ENCODE measurements at regions not wholly inside any gene's neighbourhood (a gene's known extent, or its start where the extent isn't known, plus 50 kb on each side); places are given as distances from the start of the nearest gene placed in this dataset.

GRCh38 chr9:30997291-30997690, 1387.2 kb upstream of the ACO1 start:
- ATAC-seq (replicated peaks in 1 of 4) (no peak), DNase-seq (no peak)
- H3K27me3 Mint-ChIP-seq = no peaks in the 10 kb centered on the region
- Histone ChIP-seq H3K9me3 (no peaks in the 10 kb centered on the region), H3K36me3 (ENCODE audit: control insufficient read depth in 2 of 2, extremely low read depth in 1 of 2, insufficient read depth in 1 of 2, low read length in 1 of 2) (no peaks in the 10 kb centered on the region), H3K27me3 (replicated peaks in 1 of 2; ENCODE audit: control insufficient read depth in 2 of 2, extremely low read depth in 1 of 2, insufficient read depth in 2 of 2, low read length in 1 of 2) (no peaks in the 10 kb centered on the region), H3K27ac (ENCODE audit: low read length) (no peak overlapping the region), H3K4me1 (ENCODE audit: control insufficient read depth in 1 of 2, extremely low read depth in 1 of 2, insufficient read depth in 2 of 2, low read length in 2 of 2) (no peaks in the 10 kb centered on the region), H3K4me3 (ENCODE audit: control insufficient read depth in 1 of 2, extremely low read depth in 1 of 2, low read length in 1 of 2) (no peak overlapping the region)
- WGBS (ENCODE audit: insufficient coverage) = no CpG with 5 or more reads among the region's 2 CpGs
- H3K9me3 Mint-ChIP-seq = peaks cover 0 to 4% (median 0%) of the 10 kb centered on the region in 3 donors
- no peak overlapping the region for H3K4me3 Mint-ChIP-seq
- POLR2A ChIA-PET = no interaction called here
- no peak overlapping the region for H3K27ac Mint-ChIP-seq
- H3K36me3 Mint-ChIP-seq = no peaks in the 10 kb centered on the region
- CTCF ChIA-PET = interaction anchor here in 1 of 2 donors (0.8 kb wide), 1 partner anchor 725 kb away, joined by 3 read pairs; no protein-coding TSS in a partner anchor
- H3K4me1 Mint-ChIP-seq = no peaks in the 10 kb centered on the region

- Mint-ChIP-seq H3K27ac (no peak overlapping the region), H3K4me1 (no peaks in the 10 kb centered on the region), H3K4me3 (no peak overlapping the region), H3K9me3 (peaks cover 0 to 13% (median 6%) of the 10 kb centered on the region in 3 donors), H3K36me3 (no peaks in the 10 kb centered on the region), H3K27me3 (peaks cover 2 to 3% of the 10 kb centered on the region in 2 donors)
- Histone ChIP-seq H3K36me3 (ENCODE audit: control insufficient read depth in 2 of 2, extremely low read depth in 1 of 2, insufficient read depth in 1 of 2, low read length in 1 of 2) (no peaks in the 10 kb centered on the region), H3K27ac (ENCODE audit: low read length) (no peak overlapping the region), H3K4me1 (ENCODE audit: control insufficient read depth in 1 of 2, extremely low read depth in 1 of 2, insufficient read depth in 2 of 2, low read length in 2 of 2) (no peaks in the 10 kb centered on the region), H3K4me3 (ENCODE audit: control insufficient read depth in 1 of 2, extremely low read depth in 1 of 2, low read length in 1 of 2) (no peak overlapping the region), H3K27me3 (replicated peaks in 1 of 2; ENCODE audit: control insufficient read depth in 2 of 2, extremely low read depth in 1 of 2, insufficient read depth in 2 of 2, low read length in 1 of 2) (peaks cover 0 to 7% of the 10 kb centered on the region in 2 experiments), H3K9me3 (no peaks in the 10 kb centered on the region)
- ChIA-PET CTCF (no interaction called here), POLR2A (interaction anchor here in 1 of 2 donors (0.6 kb wide), 1 partner anchor 12 kb away, joined by 3 read pairs; no protein-coding TSS in a partner anchor)
- WGBS (ENCODE audit: insufficient coverage) = 80% methylated on average over 2 of the region's 4 CpGs
- ATAC-seq (replicated peaks in 1 of 4) (no peak), DNase-seq (no peak)
Measured at GRCh38 chr9:31005086-31005665, 1379.3 kb upstream of the ACO1 start.

GRCh38 chr9:31013371-31013770, 1371.1 kb upstream of the ACO1 start:
- POLR2A ChIA-PET = interaction anchor here in 1 of 2 donors (0.7 kb wide), 1 partner anchor 77 kb away, joined by 3 read pairs; no protein-coding TSS in a partner anchor
- H3K36me3 Mint-ChIP-seq = no peaks in the 10 kb centered on the region

GRCh38 chr9:31023847-31024246, 1360.6 kb upstream of the ACO1 start:
- Histone ChIP-seq H3K4me3 (ENCODE audit: control insufficient read depth in 1 of 2, extremely low read depth in 1 of 2, low read length in 1 of 2) (no peak overlapping the region), H3K27ac (ENCODE audit: low read length) (no peak overlapping the region), H3K27me3 (replicated peaks in 1 of 2; ENCODE audit: control insufficient read depth in 2 of 2, extremely low read depth in 1 of 2, insufficient read depth in 2 of 2, low read length in 1 of 2) (no peaks in the 10 kb centered on the region), H3K4me1 (ENCODE audit: control insufficient read depth in 1 of 2, extremely low read depth in 1 of 2, insufficient read depth in 2 of 2, low read length in 2 of 2) (no peaks in the 10 kb centered on the region), H3K9me3 (no peaks in the 10 kb centered on the region), H3K36me3 (ENCODE audit: control insufficient read depth in 2 of 2, extremely low read depth in 1 of 2, insufficient read depth in 1 of 2, low read length in 1 of 2) (no peaks in the 10 kb centered on the region)
- H3K9me3 Mint-ChIP-seq = no peaks in the 10 kb centered on the region
- DNase-seq (no peak), ATAC-seq (replicated peaks in 1 of 4) (no peak)
- peaks cover 0 to 3% of the 10 kb centered on the region in 2 donors for H3K27me3 Mint-ChIP-seq
- POLR2A ChIA-PET = no interaction called here
- no peaks in the 10 kb centered on the region for H3K36me3 Mint-ChIP-seq
- H3K4me3 Mint-ChIP-seq = no peak overlapping the region
- CTCF ChIA-PET = no interaction called here
- no peak overlapping the region for H3K27ac Mint-ChIP-seq
- H3K4me1 Mint-ChIP-seq = no peaks in the 10 kb centered on the region
- 100% methylated on average over 2 of the region's 3 CpGs for WGBS (ENCODE audit: insufficient coverage)

More at GRCh38 chr9:31013371-31013770, 1371.1 kb upstream of the ACO1 start:
- DNase-seq (no peak), ATAC-seq (replicated peaks in 1 of 4) (no peak)
- no peak overlapping the region for H3K4me3 ChIP-seq (ENCODE audit: control insufficient read depth in 1 of 2, extremely low read depth in 1 of 2, low read length in 1 of 2)
- H3K27ac Mint-ChIP-seq = no peak overlapping the region
- peaks cover 0 to 3% (median 0%) of the 10 kb centered on the region in 3 donors for H3K9me3 Mint-ChIP-seq
- no peaks in the 10 kb centered on the region for H3K9me3 ChIP-seq
- no peak overlapping the region for H3K4me3 Mint-ChIP-seq
- CTCF ChIA-PET = no interaction called here
- no peaks in the 10 kb centered on the region for H3K27me3 Mint-ChIP-seq
- H3K4me1 ChIP-seq (ENCODE audit: control insufficient read depth in 1 of 2, extremely low read depth in 1 of 2, insufficient read depth in 2 of 2, low read length in 2 of 2) = no peaks in the 10 kb centered on the region
- no peaks in the 10 kb centered on the region for H3K36me3 ChIP-seq (ENCODE audit: control insufficient read depth in 2 of 2, extremely low read depth in 1 of 2, insufficient read depth in 1 of 2, low read length in 1 of 2)
- no peaks in the 10 kb centered on the region for H3K27me3 ChIP-seq (replicated peaks in 1 of 2; ENCODE audit: control insufficient read depth in 2 of 2, extremely low read depth in 1 of 2, insufficient read depth in 2 of 2, low read length in 1 of 2)
- no peak overlapping the region for H3K27ac ChIP-seq (ENCODE audit: low read length)
- H3K4me1 Mint-ChIP-seq = no peaks in the 10 kb centered on the region

GRCh38 chr9:31027678-31028077, 1356.8 kb upstream of the ACO1 start:
- Mint-ChIP-seq H3K27ac (no peak overlapping the region), H3K9me3 (no peaks in the 10 kb centered on the region), H3K27me3 (no peaks in the 10 kb centered on the region), H3K4me3 (no peak overlapping the region), H3K4me1 (peaks cover 6 to 11% (median 9%) of the 10 kb centered on the region in 3 donors), H3K36me3 (no peaks in the 10 kb centered on the region)
- ATAC-seq (replicated peaks in 1 of 4) (no peak), DNase-seq (no peak)
- H3K27me3 ChIP-seq (replicated peaks in 1 of 2; ENCODE audit: control insufficient read depth in 2 of 2, extremely low read depth in 1 of 2, insufficient read depth in 2 of 2, low read length in 1 of 2) = no peaks in the 10 kb centered on the region
- no peaks in the 10 kb centered on the region for H3K4me1 ChIP-seq (ENCODE audit: control insufficient read depth in 1 of 2, extremely low read depth in 1 of 2, insufficient read depth in 2 of 2, low read length in 2 of 2)
- CTCF ChIA-PET = no interaction called here
- no peaks in the 10 kb centered on the region for H3K9me3 ChIP-seq
- WGBS (ENCODE audit: insufficient coverage) = no CpG with 5 or more reads among the region's 1 CpG
- no peak overlapping the region for H3K4me3 ChIP-seq (ENCODE audit: control insufficient read depth in 1 of 2, extremely low read depth in 1 of 2, low read length in 1 of 2)
- H3K36me3 ChIP-seq (ENCODE audit: control insufficient read depth in 2 of 2, extremely low read depth in 1 of 2, insufficient read depth in 1 of 2, low read length in 1 of 2) = no peaks in the 10 kb centered on the region
- POLR2A ChIA-PET = no interaction called here
- H3K27ac ChIP-seq (ENCODE audit: low read length) = no peak overlapping the region

- ChIA-PET POLR2A (no interaction called here), CTCF (no interaction called here)
- Histone ChIP-seq H3K9me3 (no peaks in the 10 kb centered on the region), H3K36me3 (ENCODE audit: control insufficient read depth in 2 of 2, extremely low read depth in 1 of 2, insufficient read depth in 1 of 2, low read length in 1 of 2) (no peaks in the 10 kb centered on the region), H3K4me1 (ENCODE audit: control insufficient read depth in 1 of 2, extremely low read depth in 1 of 2, insufficient read depth in 2 of 2, low read length in 2 of 2) (no peaks in the 10 kb centered on the region), H3K27ac (ENCODE audit: low read length) (no peak overlapping the region), H3K27me3 (replicated peaks in 1 of 2; ENCODE audit: control insufficient read depth in 2 of 2, extremely low read depth in 1 of 2, insufficient read depth in 2 of 2, low read length in 1 of 2) (no peaks in the 10 kb centered on the region), H3K4me3 (ENCODE audit: control insufficient read depth in 1 of 2, extremely low read depth in 1 of 2, low read length in 1 of 2) (no peak overlapping the region)
- no CpG with 5 or more reads among the region's 8 CpGs for WGBS (ENCODE audit: insufficient coverage)
- no peaks in the 10 kb centered on the region for H3K27me3 Mint-ChIP-seq
- H3K4me3 Mint-ChIP-seq = no peak overlapping the region
- H3K36me3 Mint-ChIP-seq = no peaks in the 10 kb centered on the region
- H3K9me3 Mint-ChIP-seq = no peaks in the 10 kb centered on the region
- H3K27ac Mint-ChIP-seq = no peak overlapping the region
- peaks cover 6 to 11% (median 9%) of the 10 kb centered on the region in 3 donors for H3K4me1 Mint-ChIP-seq
- DNase-seq (no peak), ATAC-seq (replicated peaks in 1 of 4) (no peak)
Measured at GRCh38 chr9:31028137-31028536, 1356.3 kb upstream of the ACO1 start.

Measured in T-cell (primary cell).